HCT116 (cell line): ENCODE measurements at regions not wholly inside any gene's neighbourhood (a gene's known extent, or its start where the extent isn't known, plus 50 kb on each side); places are given as distances from the start of the nearest gene placed in this dataset.

ENCODE experiments used
- ATAC-seq: fragments of 200-7000 bp; cut with Tn5 transposase; 2 replicates; pipeline ENCODE4 v1.9.1; 2020; ENCODE audit warnings: mild to moderate bottlenecking, moderate library complexity
- BruUV-seq: library from RNA; stranded (reverse); fragments of 400-500 nt; replicated peaks from 2 replicates; lab custom pipeline; 2021; lab: Mats Ljungman, UMichigan
- CTCF ChIA-PET: fragments of 300-600 bp; sonication (Branson Sonifier 250); formaldehyde crosslinking; loops from one replicate; lab custom pipeline; 2021; ENCODE audit warnings: antibody characterized with exemption; lab: Charles Lee
- POLR2A ChIA-PET: fragments of 300-600, 350-600 bp; sonication (Branson Sonifier 250); formaldehyde crosslinking; loops from one replicate; lab custom pipeline; 2021; ENCODE audit warnings: antibody characterized with exemption; lab: Charles Lee
- RAD21 ChIA-PET, 2 experiments: fragments of 300-600 bp; sonication (Branson Sonifier 250); formaldehyde crosslinking; loops; one replicate each; lab custom pipeline; 2023; ENCODE audit warnings: low total read pairs in 2 of 2; ENCODE audit not compliant: uncharacterized antibody in 2 of 2, unreplicated experiment in 2 of 2, low non-redundant PET in 1 of 2; lab: Charles Lee
- DNase-seq: peaks from one replicate; pipeline ENCODE4 v3.0.0-alpha.2; 2010; ENCODE audit warnings: low read depth, low spot score
- H2AFZ ChIP-seq: fragments of 200-600 bp; shearing (Covaris generic), sonication (generic); 2 replicates; pipeline ENCODE4 v1.6.1; 2017; ENCODE audit warnings: low read depth, mixed run types, mixed read lengths, antibody characterized with exemption, low read length; ENCODE audit not compliant: poor library complexity, severe bottlenecking
- H3K27ac ChIP-seq: 2 replicates; pipeline ENCODE4 v1.5.1; 2012; ENCODE audit warnings: low read depth, low read length
- H3K27me3 ChIP-seq: fragments of 200-600 bp; sonication (generic); 2 replicates; pipeline ENCODE4 v1.6.1; 2016; ENCODE audit warnings: mixed run types, low read length, mixed read lengths; ENCODE audit not compliant: insufficient read depth
- H3K36me3 ChIP-seq, 2 experiments: fragments of 200-500 bp in 1 of 2; fragments of 200-600 bp in 1 of 2; sonication (Bioruptor generic) in 1 of 2; sonication (generic) in 1 of 2; 2 replicates each; pipeline versions ENCODE4 v1.5.1 to v1.6.1; 2014 to 2016; ENCODE audit warnings: low read length in 2 of 2, inconsistent platforms in 1 of 2, mixed read lengths in 1 of 2, mixed run types in 1 of 2; ENCODE audit not compliant: insufficient read depth in 2 of 2, control insufficient read depth in 1 of 2
- H3K4me1 ChIP-seq, 2 experiments: fragments of 200-600 bp in 1 of 2; sonication (generic) in 1 of 2; 2 replicates each; pipeline versions ENCODE4 v1.5.1 to v1.6.1; 2012 to 2017; ENCODE audit warnings: low read length in 2 of 2, inconsistent platforms in 1 of 2, mild to moderate bottlenecking in 1 of 2, mixed read lengths in 1 of 2, mixed run types in 1 of 2, moderate library complexity in 1 of 2; ENCODE audit not compliant: insufficient read depth in 2 of 2, control insufficient read depth in 1 of 2
- H3K4me2 ChIP-seq: fragments of 200-600 bp; sonication (generic); 2 replicates; pipeline ENCODE4 v1.6.1; 2017; ENCODE audit warnings: mixed run types, low read length, mixed read lengths
- H3K4me3 ChIP-seq, 2 experiments: fragments of 200-600 bp in 1 of 2; sonication (generic) in 1 of 2; replicated peaks in 1 of 2; 2 replicates each; pipeline ENCODE4 v1.5.1; 2011 to 2016; ENCODE audit warnings: low read length in 2 of 2, control low read depth in 1 of 2, low read depth in 1 of 2, mild to moderate bottlenecking in 1 of 2, mixed read lengths in 1 of 2, mixed run types in 1 of 2
- H3K79me2 ChIP-seq: fragments of 200-600 bp; sonication (generic); 2 replicates; pipeline ENCODE4 v1.6.1; 2017; ENCODE audit warnings: mild to moderate bottlenecking, mixed run types, low read length, moderate library complexity, mixed read lengths; ENCODE audit not compliant: insufficient read depth
- H3K9ac ChIP-seq: fragments of 200-600 bp; sonication (generic); 2 replicates; pipeline ENCODE4 v1.6.1; 2016; ENCODE audit warnings: low read length, mixed read lengths
- H3K9me2 ChIP-seq: fragments of 200-600 bp; sonication (generic), shearing (Covaris generic); 2 replicates; pipeline ENCODE4 v1.6.1; 2017; ENCODE audit warnings: mixed run types, mild to moderate bottlenecking, moderate library complexity; ENCODE audit not compliant: insufficient read depth
- H3K9me3 ChIP-seq, 2 experiments: fragments of 200-500 bp in 1 of 2; fragments of 200-600 bp in 1 of 2; sonication (Bioruptor generic) in 1 of 2; sonication (generic) in 1 of 2; 2 replicates each; pipeline ENCODE4 v1.6.1; 2014 to 2017; ENCODE audit warnings: low read length in 2 of 2, mixed read lengths in 2 of 2, inconsistent platforms in 1 of 2, low read depth in 1 of 2, mild to moderate bottlenecking in 1 of 2, mixed run types in 1 of 2, moderate library complexity in 1 of 2; ENCODE audit not compliant: control insufficient read depth in 1 of 2, insufficient read depth in 1 of 2
- H4K20me1 ChIP-seq: fragments of 200-600 bp; sonication (generic), shearing (Covaris generic); 2 replicates; pipeline ENCODE4 v1.6.1; 2017; ENCODE audit warnings: mixed run types, mild to moderate bottlenecking, moderate library complexity; ENCODE audit not compliant: insufficient read depth
- CEBPB ChIP-seq: IDR thresholded peaks from 2 replicates; pipeline ENCODE4 v1.6.1; 2012; ENCODE audit warnings: low read depth
- EZH2 ChIP-seq: fragments of 200-600 bp; sonication (generic); IDR thresholded peaks from 2 replicates; pipeline ENCODE4 v1.6.1; 2017; ENCODE audit warnings: antibody characterized with exemption, mixed run types
- FOSL1 ChIP-seq: IDR thresholded peaks from 2 replicates; pipeline ENCODE4 v1.6.1; 2012; ENCODE audit warnings: low read depth
- JUND ChIP-seq: IDR thresholded peaks from 2 replicates; pipeline ENCODE4 v1.6.1; 2012
- MAX ChIP-seq: IDR thresholded peaks from 2 replicates; pipeline ENCODE4 v1.6.1; 2012
- POLR2A ChIP-seq: IDR thresholded peaks from 2 replicates; pipeline ENCODE4 v1.7.0; 2011; ENCODE audit warnings: borderline replicate concordance; ENCODE audit not compliant: insufficient read depth, insufficient read length; ENCODE audit errors: extremely low read depth
- RAD21 ChIP-seq: IDR thresholded peaks from 2 replicates; pipeline ENCODE4 v1.6.1; 2012; ENCODE audit warnings: low read depth, mild to moderate bottlenecking
- REST ChIP-seq: IDR thresholded peaks from 2 replicates; pipeline ENCODE4 v1.6.1; 2012; ENCODE audit warnings: low read depth
- SP1 ChIP-seq: IDR thresholded peaks from 2 replicates; pipeline ENCODE4 v1.6.1; 2012; ENCODE audit warnings: low read depth
- SRF ChIP-seq: IDR thresholded peaks from 2 replicates; pipeline ENCODE4 v1.6.1; 2012; ENCODE audit warnings: low read depth
- TCF7L2 ChIP-seq: IDR thresholded peaks from 2 replicates; pipeline ENCODE4 v1.7.0; 2011; ENCODE audit warnings: borderline replicate concordance, inconsistent platforms; ENCODE audit not compliant: insufficient read depth, insufficient read length; ENCODE audit errors: extremely low read depth
- ZBTB33 ChIP-seq: IDR thresholded peaks from 2 replicates; pipeline ENCODE4 v1.6.1; 2011; ENCODE audit warnings: mild to moderate bottlenecking, low read length, moderate library complexity; ENCODE audit not compliant: insufficient replicate concordance; ENCODE audit errors: extremely low read depth
- ZFX ChIP-seq: fragments of 450-650 bp; IDR thresholded peaks from 2 replicates; pipeline ENCODE4 v1.6.1; 2017
- ZNF274 ChIP-seq: fragments of 200-500 bp; sonication (Bioruptor generic); IDR thresholded peaks from 2 replicates; pipeline ENCODE4 v1.6.1; 2014; ENCODE audit warnings: mild to moderate bottlenecking, low read depth, low read length, inconsistent platforms
- intact Hi-C: fragments of 100-400 bp; cut with micrococcal nuclease; formaldehyde crosslinking; loops from 2 replicates; pipeline ENCODE4 v1.10.0; 2022
- TF ChIP-seq, protein P1 (sequence below): IDR thresholded peaks from 2 replicates; pipeline ENCODE4 v1.6.1; 2012

DNA sequence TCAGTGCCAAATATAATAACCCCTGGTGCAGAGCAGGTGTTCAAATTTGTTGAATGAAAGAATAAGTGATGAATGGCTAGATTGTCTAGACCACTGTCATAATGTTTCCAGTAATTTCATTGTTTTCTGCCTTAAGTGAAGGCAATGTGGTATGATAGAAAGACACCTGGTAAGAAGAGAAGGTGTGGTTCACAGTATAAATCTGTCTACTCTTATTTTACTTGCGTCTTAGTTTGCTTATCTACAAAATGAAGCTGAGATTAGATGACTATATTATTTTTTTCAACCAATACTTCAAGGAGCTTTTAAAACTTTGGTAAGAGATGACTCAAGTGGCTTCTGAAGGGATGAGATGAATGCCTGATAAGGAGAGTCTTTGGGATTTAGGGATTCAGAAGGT is 788.4 kb downstream of the EPHA4 start:
- H3K4me3 ChIP-seq = no peak overlapping the region
- no peak for TF ChIP-seq SP1
- TF ChIP-seq SRF = no peak
- no peak for TF ChIP-seq TCF7L2
- TF ChIP-seq POLR2A = no peak
- TF ChIP-seq, protein P1, sequence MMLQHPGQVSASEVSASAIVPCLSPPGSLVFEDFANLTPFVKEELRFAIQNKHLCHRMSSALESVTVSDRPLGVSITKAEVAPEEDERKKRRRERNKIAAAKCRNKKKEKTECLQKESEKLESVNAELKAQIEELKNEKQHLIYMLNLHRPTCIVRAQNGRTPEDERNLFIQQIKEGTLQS = no peak
- TF ChIP-seq FOSL1 = no peak
- no peak for TF ChIP-seq MAX
- no peak for TF ChIP-seq CEBPB
- TF ChIP-seq REST = no peak
- TF ChIP-seq RAD21 = no peak
- TF ChIP-seq ZNF274 = no peak
- no peak for TF ChIP-seq ZFX
- no peak for TF ChIP-seq EZH2
- TF ChIP-seq ZBTB33 = no peak
- TF ChIP-seq JUND = no peak
- TF ChIP-seq, all 23 proteins: peak for 0
- ChIA-PET RAD21 (no interaction called here), CTCF (no interaction called here), POLR2A (no interaction called here)
- Histone ChIP-seq H3K9ac (no peak overlapping the region), H3K4me1 (no peaks in the 10 kb centered on the region), H4K20me1 (no peaks in the 10 kb centered on the region), H3K4me2 (no peak overlapping the region), H3K79me2 (no peaks in the 10 kb centered on the region), H2AFZ (no peak overlapping the region), H3K27ac (no peak overlapping the region), H3K36me3 (no peaks in the 10 kb centered on the region), H3K9me3 (no peaks in the 10 kb centered on the region), H3K27me3 (no peaks in the 10 kb centered on the region), H3K9me2 (no peaks in the 10 kb centered on the region)
- ATAC-seq (no peak), DNase-seq (no peak)
- no TSS peak for BruUV-seq
- intact Hi-C loops = no loop called here
